Breast epithelium (tissue), 4 donors: ENCODE measurements at regions not wholly inside any gene's neighbourhood (a gene's known extent, or its start where the extent isn't known, plus 50 kb on each side); places are given as distances from the start of the nearest gene placed in this dataset.

Experiments used
- DNase-seq, 2 donors: peaks; one replicate each; pipeline ENCODE4 v3.0.0-alpha.2; 2019; ENCODE audit warnings: low spot score in 2 of 2
- H3K27ac ChIP-seq, 2 donors: fragments of 200-600 bp; sonication (generic) in 1 of 2; one replicate each; pipeline ENCODE4 v1.5.1; 2016 to 2019; ENCODE audit warnings: mild to moderate bottlenecking in 1 of 2
- H3K27me3 ChIP-seq, 2 donors: fragments of 200-600 bp; sonication (generic) in 1 of 2; one replicate each; pipeline versions ENCODE4 v1.5.1 to v1.6.0; 2017 to 2019; ENCODE audit warnings: control low read depth in 1 of 2, mild to moderate bottlenecking in 1 of 2
- H3K36me3 ChIP-seq: fragments of 200-600 bp; one replicate; pipeline ENCODE4 v1.5.1; 2019
- H3K4me1 ChIP-seq, 2 donors: fragments of 200-600 bp; sonication (generic); one replicate each; pipeline ENCODE4 v1.5.1; 2016 to 2019; ENCODE audit warnings: control low read depth in 1 of 2
- H3K4me3 ChIP-seq, 3 donors: fragments of 200-600 bp; sonication (generic); 1 replicate in 2 of 3; 2 replicates in 1 of 3; pipeline ENCODE4 v1.5.1; 2016 to 2019; ENCODE audit warnings: mild to moderate bottlenecking in 3 of 3, moderate library complexity in 2 of 3
- H3K9me3 ChIP-seq, 2 donors: fragments of 200-600 bp; sonication (generic) in 1 of 2; one replicate each; pipeline ENCODE4 v1.5.1; 2016 to 2019; ENCODE audit warnings: control low read depth in 1 of 2
- CTCF ChIP-seq, 3 donors: fragments of 450-650 bp; IDR thresholded peaks; one replicate each; pipeline ENCODE4 v1.5.1; 2016 to 2017; ENCODE audit warnings: antibody characterized with exemption in 3 of 3, mild to moderate bottlenecking in 3 of 3, moderate library complexity in 3 of 3
- POLR2A ChIP-seq: fragments of 450-650 bp; IDR thresholded peaks from one replicate; pipeline ENCODE4 v1.6.1; 2016; ENCODE audit warnings: antibody characterized with exemption, mild to moderate bottlenecking, moderate library complexity
- POLR2AphosphoS5 ChIP-seq, 3 donors: sonication (generic); formaldehyde crosslinking; IDR thresholded peaks; one replicate each; pipeline ENCODE4 v1.6.1; 2017; ENCODE audit warnings: antibody characterized with exemption in 3 of 3
- intact Hi-C: fragments of 100-400 bp; cut with DNase I; formaldehyde crosslinking; loops from one replicate; pipeline ENCODE4 v1.15.1; 2023; ENCODE audit warnings: low total_unique reads

GRCh38 chr18:66949419-66949818 is 345.5 kb upstream of the CDH19 start:
- no peaks in the 10 kb centered on the region for H3K4me1 ChIP-seq
- no peaks in the 10 kb centered on the region for H3K36me3 ChIP-seq
- TF ChIP-seq POLR2AphosphoS5 (IDR thresholded peaks at IDR 0.05) (no peak), CTCF (IDR thresholded peaks at IDR 0.05) (no peak), POLR2A (no peak)
- no peaks in the 10 kb centered on the region for H3K27me3 ChIP-seq
- no peak overlapping the region for H3K27ac ChIP-seq
- no peak overlapping the region for H3K4me3 ChIP-seq
- DNase-seq = no peak
- intact Hi-C loops = no loop called here
- H3K9me3 ChIP-seq = peaks cover 0 to 5% of the 10 kb centered on the region in 2 donors

GRCh38 chr18:66937546-66937945 is 333.7 kb upstream of the CDH19 start:
- Histone ChIP-seq H3K4me1 (no peaks in the 10 kb centered on the region), H3K36me3 (no peaks in the 10 kb centered on the region), H3K27ac (no peak overlapping the region), H3K4me3 (no peak overlapping the region), H3K27me3 (no peaks in the 10 kb centered on the region), H3K9me3 (no peaks in the 10 kb centered on the region)
- TF ChIP-seq POLR2AphosphoS5 (IDR thresholded peaks at IDR 0.05) (no peak), POLR2A (no peak), CTCF (IDR thresholded peaks at IDR 0.05) (no peak)
- no peak for DNase-seq
- intact Hi-C loops = no loop called here

GRCh38 chr18:66931010-66931409 is 327.1 kb upstream of the CDH19 start:
- intact Hi-C loops = no loop called here
- Histone ChIP-seq H3K27ac (no peak overlapping the region), H3K4me1 (no peaks in the 10 kb centered on the region)

GRCh38 chr18:66916834-66917233 is 312.9 kb upstream of the CDH19 start:
- no peak for DNase-seq
- Histone ChIP-seq H3K4me1 (no peaks in the 10 kb centered on the region), H3K27me3 (no peaks in the 10 kb centered on the region), H3K9me3 (no peaks in the 10 kb centered on the region), H3K27ac (no peak overlapping the region), H3K4me3 (no peak overlapping the region), H3K36me3 (no peaks in the 10 kb centered on the region)
- TF ChIP-seq CTCF (IDR thresholded peaks at IDR 0.05) = no peak
- TF ChIP-seq POLR2A = no peak
- TF ChIP-seq POLR2AphosphoS5 (IDR thresholded peaks at IDR 0.05) = no peak
- intact Hi-C loops = no loop called here

More at GRCh38 chr18:66931010-66931409, 327.1 kb upstream of the CDH19 start:
- H3K9me3 ChIP-seq = no peaks in the 10 kb centered on the region
- H3K4me3 ChIP-seq = no peak overlapping the region
- no peak for DNase-seq
- no peaks in the 10 kb centered on the region for H3K27me3 ChIP-seq
- no peak for TF ChIP-seq CTCF (IDR thresholded peaks at IDR 0.05)
- TF ChIP-seq POLR2A = no peak
- no peak for TF ChIP-seq POLR2AphosphoS5 (IDR thresholded peaks at IDR 0.05)
- H3K36me3 ChIP-seq = no peaks in the 10 kb centered on the region

- intact Hi-C loops = no loop called here
Observed at GRCh38 chr18:66900837-66901236, 296.9 kb upstream of the CDH19 start.

More at GRCh38 chr18:66900837-66901236, 296.9 kb upstream of the CDH19 start:
- DNase-seq = no peak
- Histone ChIP-seq H3K4me3 (no peak overlapping the region), H3K27ac (no peak overlapping the region), H3K4me1 (no peaks in the 10 kb centered on the region), H3K36me3 (no peaks in the 10 kb centered on the region), H3K27me3 (no peaks in the 10 kb centered on the region), H3K9me3 (no peaks in the 10 kb centered on the region)
- no peak for TF ChIP-seq POLR2A
- TF ChIP-seq POLR2AphosphoS5 (IDR thresholded peaks at IDR 0.05) = no peak
- TF ChIP-seq CTCF (IDR thresholded peaks at IDR 0.05) = no peak
